HPDE6-E6E7 (cell line): ENCODE measurements at regions not wholly inside any gene's neighbourhood (a gene's known extent, or its start where the extent isn't known, plus 50 kb on each side); places are given as distances from the start of the nearest gene placed in this dataset.
"Not testable (repeated sequence)": the region's sequence is repeated elsewhere in the genome, so short reads cannot be mapped to it uniquely, and the experiment has no call there.

ENCODE experiments used
- DNase-seq: peaks from one replicate; pipeline ENCODE4 v3.0.0; 2011; ENCODE audit warnings: missing footprints; ENCODE audit errors: extremely low spot score

GRCh38 chr20:51305316-51306052 is 237.0 kb downstream of the NFATC2 start:
- DNase-seq: no peak

DNA sequence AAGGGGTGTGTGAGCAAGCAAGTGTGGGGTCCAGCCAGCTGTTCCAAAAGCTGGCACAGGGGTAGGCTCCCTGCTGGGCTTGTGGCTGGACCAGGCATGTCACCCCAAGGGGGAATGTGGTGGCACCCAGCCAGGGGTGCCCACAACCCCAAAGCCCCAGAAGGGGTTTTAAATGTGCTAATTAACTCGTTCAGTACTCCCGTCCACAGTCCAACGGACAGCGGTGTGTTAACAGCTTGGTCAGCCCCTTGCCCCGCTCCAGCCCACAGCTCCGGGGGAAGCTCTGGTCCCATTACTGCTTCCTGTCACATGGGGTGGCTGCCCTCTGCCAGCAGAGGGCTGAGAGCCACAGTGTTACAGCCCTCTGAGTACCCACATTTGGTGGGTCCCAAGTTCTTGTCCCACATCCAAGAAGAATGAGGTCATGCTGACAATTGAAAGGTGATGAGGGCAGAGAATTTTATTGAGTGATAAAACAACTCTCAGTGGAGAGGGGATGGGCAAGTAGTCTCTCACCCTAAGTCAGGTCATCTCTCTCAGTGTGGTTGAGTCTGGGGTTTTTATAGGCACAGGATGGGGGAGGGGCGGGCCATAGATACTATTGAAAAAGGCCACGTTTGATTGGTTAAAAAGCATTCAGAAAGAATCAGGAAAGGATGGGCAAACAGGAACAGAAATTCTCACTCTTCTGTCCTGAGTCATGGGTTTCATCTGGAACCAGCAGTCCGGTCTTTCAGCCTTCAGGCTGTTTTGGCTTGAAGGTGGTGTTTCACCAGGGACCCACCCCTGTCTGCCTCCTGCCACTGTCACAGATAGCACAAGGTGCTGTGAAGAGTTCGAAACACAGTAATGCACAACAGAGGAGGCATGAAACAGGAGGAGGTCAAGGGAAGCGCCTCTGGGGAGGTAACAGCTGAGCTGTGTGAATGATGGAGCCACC is 238.5 kb downstream of the NFATC2 start:
- DNase-seq: no peak

- DNase-seq: no peak
These were observed 241.5 kb downstream of the NFATC2 start for GRCh38 chr20:51301026-51301425.

DNA sequence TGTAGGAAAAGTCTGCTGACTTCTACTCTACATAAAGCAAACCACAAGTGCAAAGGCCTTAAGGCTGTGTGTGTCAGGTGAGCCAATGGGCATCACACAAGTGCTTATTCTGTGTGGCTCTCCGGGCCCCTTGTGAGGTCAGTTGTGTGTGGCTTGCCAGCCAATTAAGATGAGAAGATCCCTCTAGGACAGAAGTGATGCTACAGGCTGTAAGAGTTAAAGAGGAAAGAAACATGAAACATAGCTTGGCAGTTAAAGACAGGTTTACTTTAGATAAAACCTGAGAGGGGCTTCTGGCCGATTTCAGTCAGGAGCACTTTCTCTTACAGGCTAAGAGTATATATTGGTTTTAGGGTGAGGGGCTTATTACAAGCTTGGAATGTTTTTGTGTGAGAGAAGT is 242.4 kb downstream of the NFATC2 start:
- no peak for DNase-seq

DNA sequence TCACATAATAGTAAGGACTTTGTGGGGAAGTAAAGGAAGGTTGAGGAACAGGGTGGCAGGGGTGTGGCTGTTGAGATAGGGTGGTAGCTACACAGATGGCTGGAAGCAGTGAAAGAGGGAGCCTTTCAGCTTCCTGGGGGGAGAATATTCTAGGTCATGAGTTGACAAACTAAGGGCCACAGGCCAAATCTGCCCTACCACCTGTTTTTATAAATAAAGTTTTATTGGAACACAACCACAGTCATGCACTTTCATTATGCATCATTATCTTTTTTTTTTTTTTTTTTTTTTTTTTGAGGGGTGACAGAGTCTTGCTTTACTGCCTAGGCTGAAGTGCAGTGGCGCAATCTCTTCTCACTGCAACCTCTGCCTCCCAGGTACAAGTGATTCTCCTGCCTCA is 243.1 kb downstream of the NFATC2 start:
- DNase-seq: no peak

DNA sequence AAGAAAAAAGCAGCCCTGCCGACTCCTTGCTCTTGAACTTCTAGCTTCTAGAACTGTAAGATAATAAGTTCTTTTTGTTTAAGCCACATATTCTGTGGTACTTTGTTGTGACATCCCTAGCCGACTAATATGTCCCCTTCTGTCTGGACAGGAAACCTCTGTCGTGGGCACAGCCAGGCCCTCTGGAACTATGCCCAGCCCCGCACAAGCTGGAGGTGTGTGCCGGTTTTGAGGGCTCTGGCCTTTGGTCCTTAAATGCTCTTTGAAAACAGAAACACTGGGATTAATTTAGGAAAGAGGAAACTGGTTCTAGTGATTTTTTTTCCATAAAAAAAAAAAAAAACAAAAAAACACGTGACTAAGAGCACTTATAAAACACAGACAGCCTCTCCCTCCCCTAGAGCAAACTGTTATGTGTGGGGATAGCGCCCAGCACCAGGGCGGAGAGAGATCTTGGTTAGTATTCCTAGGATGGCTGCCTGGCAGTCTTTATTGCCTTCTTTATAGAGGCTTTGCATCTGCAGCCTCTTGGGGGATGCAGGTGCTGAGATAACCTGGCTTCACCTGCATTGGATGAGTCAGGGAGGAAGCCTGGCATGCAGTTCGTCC is 244.3 kb downstream of the NFATC2 start:
- DNase-seq: no peak

GRCh38 chr20:51287628-51288413 is 254.7 kb downstream of the NFATC2 start:
- no peak for DNase-seq

GRCh38 chr20:51286758-51287157 is 255.8 kb downstream of the NFATC2 start:
- no peak for DNase-seq

DNA sequence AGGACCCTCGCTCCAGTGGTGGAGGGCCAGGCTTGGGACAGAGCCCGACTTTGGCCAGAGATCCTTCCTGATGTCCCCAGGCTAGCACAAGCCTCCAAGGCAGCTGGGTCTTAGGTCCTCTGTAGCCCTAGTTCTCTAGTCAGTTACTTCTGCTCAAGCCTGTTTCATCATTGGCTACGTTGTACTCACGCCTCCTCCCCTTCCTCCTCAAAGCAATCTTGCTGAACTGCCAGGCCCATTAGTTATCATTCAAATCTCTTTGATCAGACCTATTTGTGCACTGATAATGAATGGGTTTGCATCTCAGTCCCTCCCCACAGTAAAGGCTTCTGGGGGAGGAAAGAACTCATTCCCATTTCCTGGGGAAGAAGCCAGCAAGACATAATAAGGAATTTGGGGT is 256.8 kb downstream of the NFATC2 start:
- no peak for DNase-seq

DNA sequence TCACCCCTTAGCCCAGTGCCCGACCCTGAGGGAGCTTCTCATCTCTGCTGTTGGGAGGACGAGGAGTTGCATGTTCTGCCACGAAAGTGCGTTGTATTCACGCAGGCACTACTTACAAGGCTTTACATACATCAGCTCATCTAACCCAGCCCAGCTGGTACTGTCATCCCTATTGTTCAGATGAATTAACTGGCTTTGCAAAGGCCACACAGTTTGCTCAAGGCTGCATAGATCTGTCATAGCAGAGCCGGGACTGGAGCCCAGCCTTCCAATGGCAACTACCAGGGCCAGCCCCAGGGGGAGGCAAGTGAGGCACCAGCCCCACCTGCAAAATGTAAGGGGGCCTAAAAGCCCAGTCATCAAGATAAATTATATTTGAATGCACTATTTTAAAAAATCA is 257.6 kb downstream of the NFATC2 start:
- no peak for DNase-seq

DNA sequence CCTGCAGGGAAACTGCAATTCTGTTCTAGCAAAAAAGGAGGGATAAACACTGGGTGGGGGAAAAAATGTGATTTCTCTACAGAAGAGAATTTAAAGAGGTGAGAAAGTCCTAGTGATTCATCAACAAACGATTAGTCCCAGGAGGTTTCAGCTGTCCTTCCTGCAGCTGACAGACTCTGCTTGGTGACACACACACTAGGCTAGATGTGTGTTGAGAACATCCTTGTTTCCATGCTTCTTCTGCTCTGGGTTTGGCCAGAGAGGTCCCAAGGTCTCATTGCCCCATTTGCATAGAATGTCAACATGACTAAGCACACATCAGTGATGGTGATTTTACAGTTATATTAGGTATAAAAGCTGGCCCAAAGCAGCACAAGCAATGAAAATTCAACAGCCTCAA is 258.3 kb downstream of the NFATC2 start:
- DNase-seq: no peak

- DNase-seq: no peak
These were observed 258.6 kb upstream of the KCNG1 start for GRCh38 chr20:51281521-51281920.

DNA sequence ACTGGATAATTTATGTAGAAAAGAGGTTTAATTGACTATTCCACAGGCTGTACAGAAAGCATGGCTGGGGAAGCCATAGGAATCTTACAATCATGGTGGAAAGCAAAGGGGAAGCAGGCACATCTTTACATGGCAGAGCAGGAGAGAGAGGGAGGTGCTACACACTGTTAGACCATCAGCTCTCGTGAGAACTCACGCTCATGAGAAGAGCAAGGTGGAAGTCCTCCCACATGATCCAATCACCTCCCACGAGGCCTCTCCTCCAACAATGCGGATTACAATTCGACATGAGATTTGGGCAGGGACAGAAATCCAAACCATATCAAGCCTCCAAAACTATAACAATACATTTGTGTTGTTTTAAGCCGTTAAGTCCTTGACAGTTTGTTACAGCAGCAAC is 257.1 kb upstream of the KCNG1 start:
- DNase-seq: no peak

DNA sequence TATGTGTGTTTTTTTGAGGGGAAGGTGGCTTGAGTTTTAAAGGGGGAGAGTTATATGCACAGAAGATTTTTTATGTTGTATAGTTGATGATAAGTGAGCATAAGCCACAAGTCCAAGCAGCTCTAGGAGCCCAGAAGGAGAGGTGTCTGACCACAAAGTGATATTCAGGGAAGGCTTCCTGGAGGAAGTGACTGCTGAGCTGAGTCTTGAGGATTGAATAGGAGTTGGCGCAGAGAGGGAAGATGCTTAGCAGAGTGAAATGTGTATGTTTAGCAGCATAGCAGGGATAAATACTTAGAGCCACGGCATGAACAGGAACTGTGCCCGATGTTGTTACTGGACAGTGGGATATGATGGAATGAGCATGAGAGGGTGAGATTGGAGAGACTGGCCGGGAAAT is 255.1 kb upstream of the KCNG1 start:
- no peak for DNase-seq

DNA sequence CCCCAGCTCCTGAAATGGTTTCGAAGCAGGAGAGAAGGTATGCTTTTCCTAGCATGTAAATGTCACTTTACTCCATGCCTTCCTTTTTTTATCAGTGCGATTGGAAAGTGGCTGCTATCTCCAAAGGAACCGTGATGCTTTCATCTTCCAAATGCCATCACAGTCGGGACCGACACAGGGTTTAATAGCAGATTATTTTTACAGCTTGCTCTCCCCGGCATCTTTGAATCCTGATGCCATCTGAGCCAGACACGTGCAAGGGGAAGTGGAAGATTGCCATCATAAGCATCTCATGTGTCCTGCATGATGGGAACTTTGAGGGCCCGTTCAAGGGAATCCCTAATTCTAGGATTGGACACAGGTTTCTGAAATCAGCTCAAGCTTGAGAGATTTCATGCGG is 253.4 kb upstream of the KCNG1 start:
- no peak for DNase-seq

GRCh38 chr20:51275826-51276225 is 252.9 kb upstream of the KCNG1 start:
- no peak for DNase-seq

DNA sequence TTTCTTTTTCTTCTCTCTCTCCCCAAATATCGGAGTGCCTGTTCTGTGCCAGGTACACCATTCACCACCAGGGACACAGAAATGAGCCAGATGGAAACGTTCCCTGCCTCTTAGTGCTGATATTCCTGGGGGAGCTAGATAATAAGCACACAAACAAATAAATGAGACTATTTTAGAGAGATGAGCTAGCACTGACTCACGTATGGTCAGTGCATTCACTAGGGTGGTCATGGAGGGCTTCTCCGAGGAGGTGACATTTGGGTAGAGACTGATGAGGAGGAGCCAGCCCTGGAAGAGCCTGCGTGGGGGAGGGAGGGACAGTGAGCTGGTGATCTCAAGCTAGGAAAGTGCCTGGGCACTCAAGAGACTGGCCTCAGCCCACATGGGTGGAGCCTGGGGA is 252.3 kb upstream of the KCNG1 start:
- no peak for DNase-seq

DNA sequence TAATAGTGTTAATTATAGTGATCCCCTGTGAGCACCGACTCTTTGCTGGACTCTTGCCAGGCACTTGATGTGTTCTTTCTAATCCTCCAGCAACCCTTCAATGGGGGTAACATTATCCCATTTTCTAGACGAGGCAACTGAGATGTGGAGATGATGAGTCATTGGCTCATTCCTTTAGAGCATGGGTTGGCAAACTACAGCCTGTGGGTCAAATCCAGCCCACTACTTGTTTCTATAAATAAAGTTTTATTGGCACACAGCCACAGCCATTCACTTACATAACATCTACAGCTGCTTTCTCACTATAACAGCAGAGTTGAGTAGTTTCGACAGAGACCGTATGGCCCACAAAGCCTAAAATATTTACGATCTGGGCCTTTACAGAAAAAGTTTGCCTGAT is 249.5 kb upstream of the KCNG1 start:
- DNase-seq: no peak

DNA sequence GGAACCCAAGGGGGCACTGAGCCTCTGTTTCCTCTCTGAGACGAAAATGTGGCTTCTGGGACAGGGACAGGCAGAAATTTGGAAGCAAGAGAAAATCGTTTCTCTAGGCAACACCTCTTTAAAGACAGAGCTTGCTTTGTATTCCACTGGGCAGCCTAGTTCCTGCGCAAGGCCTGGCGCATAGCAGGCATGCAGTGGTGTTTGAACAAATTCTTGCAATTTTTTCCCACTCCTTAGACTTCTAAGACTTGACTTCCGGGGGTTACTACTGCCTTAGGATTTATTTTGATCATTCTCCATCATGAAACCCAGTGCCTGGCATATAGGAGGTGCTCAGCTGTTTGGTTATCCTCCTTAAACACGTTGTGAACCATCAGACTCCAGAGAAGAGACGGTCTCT is 249.0 kb upstream of the KCNG1 start:
- DNase-seq: no peak

- not testable (repeated sequence) for DNase-seq
These were observed 248.4 kb upstream of the KCNG1 start for GRCh38 chr20:51271289-51271688.

DNA sequence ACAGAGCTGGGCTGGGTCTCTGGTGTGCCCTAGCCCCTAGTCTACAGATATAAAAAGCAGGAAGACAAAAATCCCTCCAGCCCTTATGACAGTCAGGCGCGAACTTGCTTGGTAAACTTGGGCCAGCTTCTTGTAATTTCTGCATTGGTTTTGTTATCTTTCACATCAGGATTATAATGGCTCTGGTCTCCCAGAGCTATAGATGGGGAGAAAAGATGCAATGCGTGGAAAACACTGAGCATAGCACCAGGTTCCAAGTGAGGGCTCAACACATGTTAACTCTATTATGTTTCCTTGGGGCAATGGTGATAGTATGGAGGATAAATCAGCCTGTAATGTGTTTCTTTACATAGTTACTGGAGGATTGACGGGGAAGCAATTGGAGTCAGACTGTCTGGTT is 246.8 kb upstream of the KCNG1 start:
- DNase-seq: no peak

GRCh38 chr20:51267679-51268078 is 244.8 kb upstream of the KCNG1 start:
- DNase-seq: no peak
